PC-9 (cell line): ENCODE measurements at regions not wholly inside any gene's neighbourhood (a gene's known extent, or its start where the extent isn't known, plus 50 kb on each side); places are given as distances from the start of the nearest gene placed in this dataset.

ENCODE experiments used
- EZH2 ChIP-seq: fragments of 200-600 bp; sonication (generic); IDR thresholded peaks from 2 replicates; pipeline ENCODE4 v1.8.0; 2017; ENCODE audit warnings: antibody characterized with exemption, low read depth
- TF ChIP-seq, protein P1 (sequence below): fragments of 200-600 bp; sonication (generic); conservative IDR thresholded peaks from 2 replicates; pipeline ENCODE4 v1.6.1; 2017; ENCODE audit warnings: mixed run types, antibody characterized with exemption, mild to moderate bottlenecking, moderate library complexity

DNA sequence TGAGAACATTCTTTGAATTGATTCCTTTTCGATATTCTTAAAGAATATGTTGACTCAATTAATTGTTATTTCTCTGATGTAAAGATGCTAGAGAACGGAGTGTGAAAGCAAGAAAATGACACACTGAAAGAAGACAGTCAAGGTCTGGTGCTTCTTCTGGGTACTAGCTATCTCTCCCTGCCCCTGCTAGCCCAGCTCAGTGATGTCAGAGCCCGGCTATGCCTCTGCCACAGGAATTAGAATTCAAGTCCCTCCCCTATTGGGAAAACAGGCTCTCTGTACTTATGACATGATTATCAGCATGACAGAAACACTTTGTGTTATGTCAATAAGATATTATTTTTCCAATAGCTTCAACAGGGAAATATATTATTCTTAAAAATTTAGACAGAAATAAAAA is 252.4 kb downstream of the KCNC2 start:
- TF ChIP-seq, protein P1, sequence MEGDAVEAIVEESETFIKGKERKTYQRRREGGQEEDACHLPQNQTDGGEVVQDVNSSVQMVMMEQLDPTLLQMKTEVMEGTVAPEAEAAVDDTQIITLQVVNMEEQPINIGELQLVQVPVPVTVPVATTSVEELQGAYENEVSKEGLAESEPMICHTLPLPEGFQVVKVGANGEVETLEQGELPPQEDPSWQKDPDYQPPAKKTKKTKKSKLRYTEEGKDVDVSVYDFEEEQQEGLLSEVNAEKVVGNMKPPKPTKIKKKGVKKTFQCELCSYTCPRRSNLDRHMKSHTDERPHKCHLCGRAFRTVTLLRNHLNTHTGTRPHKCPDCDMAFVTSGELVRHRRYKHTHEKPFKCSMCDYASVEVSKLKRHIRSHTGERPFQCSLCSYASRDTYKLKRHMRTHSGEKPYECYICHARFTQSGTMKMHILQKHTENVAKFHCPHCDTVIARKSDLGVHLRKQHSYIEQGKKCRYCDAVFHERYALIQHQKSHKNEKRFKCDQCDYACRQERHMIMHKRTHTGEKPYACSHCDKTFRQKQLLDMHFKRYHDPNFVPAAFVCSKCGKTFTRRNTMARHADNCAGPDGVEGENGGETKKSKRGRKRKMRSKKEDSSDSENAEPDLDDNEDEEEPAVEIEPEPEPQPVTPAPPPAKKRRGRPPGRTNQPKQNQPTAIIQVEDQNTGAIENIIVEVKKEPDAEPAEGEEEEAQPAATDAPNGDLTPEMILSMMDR, result no peak
- no peak for TF ChIP-seq EZH2
